ENCODE measurements at regions not wholly inside any gene's neighbourhood (a gene's known extent, or its start where the extent isn't known, plus 50 kb on each side); places are given as distances from the start of the nearest gene placed in this dataset.

GRCh38 chr17:52294301-52294700 lies 135.8 kb upstream of the CA10 start:
- TF ChIP-seq ZNF544 (tag by site-specific recombination; IDR thresholded peaks at IDR 0.05) = no peak
- TF ChIP-seq ATF2 (tag by site-specific recombination; IDR thresholded peaks at IDR 0.05; ENCODE audit: low read depth) = no peak
- TF ChIP-seq SP2 (tag by site-specific recombination; IDR thresholded peaks at IDR 0.05) = no peak
- TF ChIP-seq CTCF (tag by site-specific recombination; IDR thresholded peaks at IDR 0.05) = no peak
- TF ChIP-seq INSM2 (tag by site-specific recombination; IDR thresholded peaks at IDR 0.05) = no peak
- no peak for TF ChIP-seq SETDB1 (IDR thresholded peaks at IDR 0.05; ENCODE audit: insufficient read length, low read length)
- no peak for TF ChIP-seq ZNF777 (tag by site-specific recombination; IDR thresholded peaks at IDR 0.05; ENCODE audit: borderline replicate concordance)
- TF ChIP-seq REST (tag by site-specific recombination; IDR thresholded peaks at IDR 0.05) = no peak
- TF ChIP-seq BCL11A (tag by site-specific recombination; IDR thresholded peaks at IDR 0.05; ENCODE audit: low read depth) = no peak
- TF ChIP-seq ZNF146 (tag by site-specific recombination; IDR thresholded peaks at IDR 0.05) = no peak
- no peak for TF ChIP-seq GFI1B (tag by site-specific recombination; IDR thresholded peaks at IDR 0.05)
- TF ChIP-seq MEIS1 (CRISPR knock-in tag; IDR thresholded peaks at IDR 0.05; ENCODE audit: borderline replicate concordance) = no peak
- TF ChIP-seq TCF7L2 (IDR thresholded peaks at IDR 0.05; ENCODE audit: borderline replicate concordance, low read depth, low read length) = no peak
